ENCODE measurements at regions not wholly inside any gene's neighbourhood (a gene's known extent, or its start where the extent isn't known, plus 50 kb on each side); places are given as distances from the start of the nearest gene placed in this dataset.

GRCh38 chr5:77885519-77885918 lies 109.4 kb upstream of the TBCA start:
- TF ChIP-seq CTCF (IDR thresholded peaks at IDR 0.05 in 2 of 3, conservative IDR thresholded peaks at IDR 0.05 in 1 of 3; ENCODE audit: insufficient read depth in 2 of 3, low read depth in 1 of 3, low read length in 3 of 3): no peak
- TF ChIP-seq NFE2 (IDR thresholded peaks at IDR 0.05; ENCODE audit: low read depth): no peak
- no peak for TF ChIP-seq POLR2H (tag; IDR thresholded peaks at IDR 0.05; ENCODE audit: low read depth)
